Breast epithelium (tissue), 4 donors: ENCODE measurements at regions not wholly inside any gene's neighbourhood (a gene's known extent, or its start where the extent isn't known, plus 50 kb on each side); places are given as distances from the start of the nearest gene placed in this dataset.

Experiments
- DNase-seq, 2 donors: peaks; one replicate each; pipeline ENCODE4 v3.0.0-alpha.2; 2019; ENCODE audit warnings: low spot score in 2 of 2
- H3K27ac ChIP-seq, 2 donors: fragments of 200-600 bp; sonication (generic) in 1 of 2; one replicate each; pipeline ENCODE4 v1.5.1; 2016 to 2019; ENCODE audit warnings: mild to moderate bottlenecking in 1 of 2
- H3K27me3 ChIP-seq, 2 donors: fragments of 200-600 bp; sonication (generic) in 1 of 2; one replicate each; pipeline versions ENCODE4 v1.5.1 to v1.6.0; 2017 to 2019; ENCODE audit warnings: control low read depth in 1 of 2, mild to moderate bottlenecking in 1 of 2
- H3K36me3 ChIP-seq: fragments of 200-600 bp; one replicate; pipeline ENCODE4 v1.5.1; 2019
- H3K4me1 ChIP-seq, 2 donors: fragments of 200-600 bp; sonication (generic); one replicate each; pipeline ENCODE4 v1.5.1; 2016 to 2019; ENCODE audit warnings: control low read depth in 1 of 2
- H3K4me3 ChIP-seq, 3 donors: fragments of 200-600 bp; sonication (generic); 1 replicate in 2 of 3; 2 replicates in 1 of 3; pipeline ENCODE4 v1.5.1; 2016 to 2019; ENCODE audit warnings: mild to moderate bottlenecking in 3 of 3, moderate library complexity in 2 of 3
- H3K9me3 ChIP-seq, 2 donors: fragments of 200-600 bp; sonication (generic) in 1 of 2; one replicate each; pipeline ENCODE4 v1.5.1; 2016 to 2019; ENCODE audit warnings: control low read depth in 1 of 2
- CTCF ChIP-seq, 3 donors: fragments of 450-650 bp; IDR thresholded peaks; one replicate each; pipeline ENCODE4 v1.5.1; 2016 to 2017; ENCODE audit warnings: antibody characterized with exemption in 3 of 3, mild to moderate bottlenecking in 3 of 3, moderate library complexity in 3 of 3
- POLR2A ChIP-seq: fragments of 450-650 bp; IDR thresholded peaks from one replicate; pipeline ENCODE4 v1.6.1; 2016; ENCODE audit warnings: antibody characterized with exemption, mild to moderate bottlenecking, moderate library complexity
- POLR2AphosphoS5 ChIP-seq, 3 donors: sonication (generic); formaldehyde crosslinking; IDR thresholded peaks; one replicate each; pipeline ENCODE4 v1.6.1; 2017; ENCODE audit warnings: antibody characterized with exemption in 3 of 3
- intact Hi-C: fragments of 100-400 bp; cut with DNase I; formaldehyde crosslinking; loops from one replicate; pipeline ENCODE4 v1.15.1; 2023; ENCODE audit warnings: low total_unique reads

DNA sequence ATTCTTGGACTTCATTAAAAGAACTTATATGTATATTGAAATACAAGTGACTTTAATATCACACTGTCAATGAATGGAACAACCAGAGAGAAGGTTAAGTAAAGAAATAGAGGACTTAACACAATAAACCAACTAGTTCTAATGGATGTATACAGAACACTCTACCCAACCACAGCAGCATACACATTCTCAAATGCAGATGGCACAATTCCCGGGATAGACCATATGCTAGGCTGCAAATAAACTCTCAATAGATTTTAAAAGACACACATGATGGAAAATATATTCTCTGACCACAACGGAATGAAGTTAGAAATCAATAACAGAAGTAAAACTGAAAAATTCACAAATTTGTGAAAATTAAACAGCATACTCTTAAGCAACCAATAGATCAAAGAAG, 214.3 kb upstream of the LINGO1 start:
- Histone ChIP-seq H3K27me3 (peaks cover 0 to 16% of the 10 kb centered on the region in 2 donors), H3K9me3 (peaks cover 9 to 13% of the 10 kb centered on the region in 2 donors)
- TF ChIP-seq POLR2AphosphoS5 (IDR thresholded peaks at IDR 0.05) = no peak
- no peak for TF ChIP-seq POLR2A
- no peak for TF ChIP-seq CTCF (IDR thresholded peaks at IDR 0.05)

DNA sequence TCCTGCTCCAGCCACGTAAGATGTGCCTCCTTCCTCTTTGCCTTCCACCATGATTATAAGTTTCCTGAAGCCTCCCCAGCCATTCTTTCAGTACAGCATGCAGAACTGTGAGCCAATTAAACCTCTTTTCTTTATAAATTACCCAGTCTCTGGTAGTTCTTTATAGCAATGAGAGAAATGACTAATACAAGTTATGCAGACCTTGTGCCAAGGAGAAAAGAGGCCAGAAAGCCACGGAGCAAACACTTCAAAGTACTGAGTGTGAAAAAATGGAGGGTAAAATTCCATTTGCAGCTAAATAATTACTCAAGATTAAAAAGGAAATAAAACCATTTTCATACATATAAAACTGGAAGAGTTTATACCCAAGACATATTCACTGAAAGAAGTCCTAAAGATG, 213.6 kb upstream of the LINGO1 start:
- H3K36me3 ChIP-seq = no peaks in the 10 kb centered on the region
- DNase-seq = no peak
- no peak overlapping the region for H3K4me3 ChIP-seq
- H3K27me3 ChIP-seq = peaks cover 0 to 16% of the 10 kb centered on the region in 2 donors
- H3K27ac ChIP-seq = no peak overlapping the region
- no peaks in the 10 kb centered on the region for H3K4me1 ChIP-seq
- H3K9me3 ChIP-seq = peaks cover 9 to 13% of the 10 kb centered on the region in 2 donors
- intact Hi-C loops = no loop called here
- TF ChIP-seq POLR2AphosphoS5 (IDR thresholded peaks at IDR 0.05) = no peak
- no peak for TF ChIP-seq POLR2A
- TF ChIP-seq CTCF (IDR thresholded peaks at IDR 0.05) = no peak

More for the DNA sequence above, 214.3 kb upstream of the LINGO1 start:
- DNase-seq = no peak
- Histone ChIP-seq H3K4me1 (no peaks in the 10 kb centered on the region), H3K27ac (no peak overlapping the region), H3K4me3 (no peak overlapping the region), H3K36me3 (no peaks in the 10 kb centered on the region)
- intact Hi-C loops = no loop called here

- DNase-seq = no peak
- intact Hi-C loops = no loop called here
These were observed 212.2 kb upstream of the LINGO1 start for GRCh38 chr15:77844798-77845446.

DNA sequence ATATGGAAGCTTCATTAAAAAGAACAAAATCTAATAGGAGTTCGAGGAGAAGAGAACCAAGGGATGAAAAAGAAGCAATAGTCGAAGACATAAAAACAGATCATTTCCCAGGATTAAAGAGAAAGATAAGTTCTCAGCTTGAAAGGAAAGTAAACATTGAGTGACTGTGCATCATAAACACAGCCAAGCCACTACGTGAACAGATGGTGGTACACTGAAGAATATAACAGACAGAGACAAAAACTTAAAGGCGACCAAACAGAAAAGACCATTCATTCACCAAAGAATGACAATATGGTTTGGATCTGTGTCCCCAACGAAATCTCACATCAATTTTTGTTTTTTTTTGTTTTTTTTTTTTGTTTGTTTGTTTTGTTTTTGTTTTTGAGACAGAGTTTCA, 210.8 kb upstream of the LINGO1 start:
- Histone ChIP-seq H3K9me3 (peaks cover 4 to 9% of the 10 kb centered on the region in 2 donors), H3K36me3 (no peaks in the 10 kb centered on the region), H3K27me3 (peaks cover 0 to 32% of the 10 kb centered on the region in 2 donors), H3K27ac (no peak overlapping the region), H3K4me3 (no peak overlapping the region), H3K4me1 (no peaks in the 10 kb centered on the region)
- DNase-seq = no peak
- intact Hi-C loops = no loop called here
- TF ChIP-seq POLR2AphosphoS5 (IDR thresholded peaks at IDR 0.05) (no peak), CTCF (IDR thresholded peaks at IDR 0.05) (no peak), POLR2A (no peak)

More at GRCh38 chr15:77844798-77845446, 212.2 kb upstream of the LINGO1 start:
- Histone ChIP-seq H3K4me3 (no peak overlapping the region), H3K4me1 (no peaks in the 10 kb centered on the region), H3K9me3 (peaks cover 8 to 9% of the 10 kb centered on the region in 2 donors), H3K27me3 (peaks cover 0 to 21% of the 10 kb centered on the region in 2 donors), H3K36me3 (no peaks in the 10 kb centered on the region), H3K27ac (no peak overlapping the region)
- no peak for TF ChIP-seq POLR2A
- no peak for TF ChIP-seq POLR2AphosphoS5 (IDR thresholded peaks at IDR 0.05)
- TF ChIP-seq CTCF (IDR thresholded peaks at IDR 0.05) = no peak

DNA sequence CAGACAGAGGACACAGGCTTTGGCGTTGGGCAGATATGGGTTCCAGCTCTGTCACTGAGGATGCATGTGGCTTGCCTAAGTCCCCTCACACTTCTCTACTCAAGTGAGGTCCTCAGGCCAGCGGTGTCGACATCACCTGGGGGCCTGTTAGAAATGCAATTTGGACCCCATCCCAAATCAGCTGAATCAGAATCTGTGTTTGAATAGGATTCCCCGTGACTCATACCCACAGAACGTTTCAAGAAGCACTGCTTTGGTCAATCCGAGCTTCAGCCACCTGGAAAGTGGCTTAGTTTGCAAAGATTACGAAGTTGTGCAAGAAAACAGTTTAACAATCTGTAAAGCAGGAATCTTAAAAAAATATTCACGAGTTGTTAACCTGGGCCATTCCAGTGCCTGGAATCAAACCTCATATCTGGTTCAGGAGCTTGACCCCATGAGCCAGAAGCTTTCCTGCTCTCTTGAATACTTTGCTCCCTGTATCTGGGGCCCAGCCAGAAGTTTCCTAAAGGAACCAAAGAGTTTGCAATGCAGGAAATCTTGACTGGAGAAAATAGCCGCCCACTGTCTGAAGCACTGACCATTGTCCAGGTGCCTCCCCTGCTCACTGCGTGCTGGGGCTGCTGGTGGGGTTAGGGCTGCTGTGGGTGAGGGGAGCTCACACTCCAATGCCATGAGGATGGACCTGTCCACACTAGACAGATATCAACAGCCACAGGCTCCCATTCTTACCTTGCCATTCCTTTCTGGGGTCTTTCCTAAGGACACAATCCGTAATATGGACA, 208.5 kb upstream of the LINGO1 start:
- H3K36me3 ChIP-seq = no peaks in the 10 kb centered on the region
- no peak for DNase-seq
- TF ChIP-seq POLR2A = no peak
- TF ChIP-seq POLR2AphosphoS5 (IDR thresholded peaks at IDR 0.05) = no peak
- TF ChIP-seq CTCF (IDR thresholded peaks at IDR 0.05) = no peak
- no peak overlapping the region for H3K4me3 ChIP-seq
- H3K27me3 ChIP-seq = peaks cover 0 to 33% of the 10 kb centered on the region in 2 donors
- H3K27ac ChIP-seq = no peak overlapping the region
- no peaks in the 10 kb centered on the region for H3K4me1 ChIP-seq
- H3K9me3 ChIP-seq = peaks cover 4 to 9% of the 10 kb centered on the region in 2 donors
- intact Hi-C loops = no loop called here
